GM12878 (cell line): ENCODE measurements at regions not wholly inside any gene's neighbourhood (a gene's known extent, or its start where the extent isn't known, plus 50 kb on each side); places are given as distances from the start of the nearest gene placed in this dataset.

Experiments
- ATAC-seq: fragments of 200-7000 bp; cut with Tn5 transposase; 3 replicates; pipeline ENCODE4 v1.9.1; 2020; ENCODE audit warnings: mild to moderate bottlenecking, moderate library complexity
- BruUV-seq: library from RNA; stranded (reverse); fragments of 400-500 nt; replicated peaks from 2 replicates; lab custom pipeline; 2021; lab: Mats Ljungman, UMichigan
- CTCF ChIA-PET: fragments of 300-600 bp; sonication (Branson Sonifier 250); formaldehyde crosslinking; extraction: SDS; loops from one replicate; lab custom pipeline; 2021; ENCODE audit warnings: inconsistent platforms; lab: Yijun Ruan, JAX
- POLR2A ChIA-PET: fragments of 350-600 bp; formaldehyde crosslinking; extraction: SDS; loops from one replicate; lab custom pipeline; 2021; ENCODE audit warnings: inconsistent platforms; lab: Charles Lee
- RAD21 ChIA-PET: fragments of 300-600 bp; sonication (Branson Sonifier 250); formaldehyde crosslinking; loops from one replicate; lab custom pipeline; 2023; ENCODE audit warnings: antibody characterized with exemption; ENCODE audit not compliant: unreplicated experiment; lab: Charles Lee
- SMC1A ChIA-PET: fragments of 300-600 bp; sonication (Branson Sonifier 250); formaldehyde crosslinking; loops from one replicate; lab custom pipeline; 2023; ENCODE audit not compliant: unreplicated experiment, uncharacterized antibody; lab: Charles Lee
- DNase-seq: peaks from one replicate; pipeline ENCODE4 v3.0.0-alpha.2; 2011; ENCODE audit warnings: low read depth, low spot score
- FAIRE-seq: peaks from 3 replicates; lab custom pipeline; 2011; peaks lifted over from hg19 to GRCh38; lab: Jason Lieb, UNC
- H2AFZ ChIP-seq: 2 replicates; pipeline ENCODE4 v1.6.0; 2011; ENCODE audit warnings: low read depth, low read length, control low read depth; ENCODE audit not compliant: control insufficient read depth
- H3K27ac ChIP-seq: 2 replicates; pipeline ENCODE4 v1.5.1; 2011; ENCODE audit warnings: control low read depth; ENCODE audit not compliant: control insufficient read depth, insufficient read depth
- H3K27me3 ChIP-seq, 2 experiments: replicated peaks in 1 of 2; 2 replicates each; pipeline versions ENCODE4 v1.6.0 to v1.6.1; 2011; ENCODE audit warnings: low read length in 1 of 2; ENCODE audit not compliant: control insufficient read depth in 2 of 2, insufficient read depth in 2 of 2
- H3K36me3 ChIP-seq, 2 experiments: 2 replicates each; pipeline ENCODE4 v1.5.1; 2011; ENCODE audit warnings: low read length in 1 of 2; ENCODE audit not compliant: control insufficient read depth in 2 of 2, insufficient read depth in 2 of 2
- H3K4me1 ChIP-seq: 2 replicates; pipeline ENCODE4 v1.6.1; 2011; ENCODE audit warnings: mild to moderate bottlenecking, low read length, moderate library complexity, mixed read lengths; ENCODE audit not compliant: control insufficient read depth, insufficient read depth
- H3K4me2 ChIP-seq: 2 replicates; pipeline ENCODE4 v1.6.0; 2011; ENCODE audit warnings: control low read depth; ENCODE audit not compliant: control insufficient read depth, insufficient read depth
- H3K4me3 ChIP-seq: fragments of 200-600 bp; sonication (generic); 2 replicates; pipeline ENCODE4 v1.5.1; 2016
- H3K79me2 ChIP-seq: 2 replicates; pipeline ENCODE4 v1.6.0; 2011; ENCODE audit warnings: low read length; ENCODE audit not compliant: control insufficient read depth, insufficient read depth
- H3K9ac ChIP-seq: 2 replicates; pipeline ENCODE4 v1.8.0; 2011; ENCODE audit warnings: low read length, control low read depth, mixed read lengths; ENCODE audit not compliant: control insufficient read depth, insufficient read depth
- H3K9me3 ChIP-seq: replicated peaks from 3 replicates; pipeline ENCODE4 v1.5.1; 2011; ENCODE audit warnings: mild to moderate bottlenecking, low read length; ENCODE audit not compliant: control insufficient read depth, insufficient read depth
- H4K20me1 ChIP-seq: 2 replicates; pipeline ENCODE4 v1.6.0; 2011; ENCODE audit not compliant: control insufficient read depth, insufficient read depth
- CEBPZ ChIP-seq: fragments of 150-350 bp; IDR thresholded peaks from 2 replicates; pipeline ENCODE4 v1.6.1; 2016; ENCODE audit warnings: low read depth, low read length
- WGBS: methylation state at CpG from one replicate; pipeline ENCODE4 v1.1.6; 2016; ENCODE audit warnings: low lambda C conversion rate; ENCODE audit not compliant: insufficient replicate concordance, insufficient coverage; ENCODE audit errors: missing lambda C conversion rate; 5-methylcytosine and 5-hydroxymethylcytosine counted together
- in situ Hi-C: fragments of 300-500 bp; cut with MboI; formaldehyde crosslinking; loops from 9 replicates; pipeline ENCODE4 v1.14.3; 2018; ENCODE audit warnings: mixed read lengths
- intact Hi-C: fragments of 100-400 bp; cut with micrococcal nuclease; formaldehyde crosslinking; loops from one replicate; pipeline ENCODE4 v1.14.2; 2022; ENCODE audit not compliant: unreplicated experiment

- POLR2A ChIA-PET = interaction anchor here (0.6 kb wide), 1 partner anchor 328 kb away, joined by 5 read pairs; no protein-coding TSS in a partner anchor
- BruUV-seq = no TSS peak
Measured at GRCh38 chr2:10196110-10196892, 73.8 kb downstream of the RRM2 start.

More at GRCh38 chr2:10196110-10196892, 73.8 kb downstream of the RRM2 start:
- Histone ChIP-seq H3K9me3 (no peaks in the 10 kb centered on the region), H3K4me1 (no peaks in the 10 kb centered on the region), H3K36me3 (peaks cover 0 to 6% of the 10 kb centered on the region in 2 experiments; a peak in 2 of 4 replicates), H3K4me3 (no peak overlapping the region), H4K20me1 (no peaks in the 10 kb centered on the region), H3K4me2 (no peak overlapping the region), H3K27me3 (no peaks in the 10 kb centered on the region)
- in situ Hi-C loops (no loop called here), intact Hi-C loops (no loop called here)
- no peak for ATAC-seq
- DNase-seq = no peak
- FAIRE-seq = no peak
- no peak for TF ChIP-seq CEBPZ
- TF ChIP-seq, all 136 proteins: peak for 0
- H3K9ac ChIP-seq = no peak overlapping the region
- ChIA-PET CTCF (no interaction called here), RAD21 (no interaction called here), SMC1A (interaction anchor here (0.6 kb wide), 1 partner anchor 431 kb away, joined by 3 read pairs; no protein-coding TSS in a partner anchor)
- no peaks in the 10 kb centered on the region for H3K79me2 ChIP-seq
- no peak overlapping the region for H3K27ac ChIP-seq
- no peak overlapping the region for H2AFZ ChIP-seq
- 86% methylated on average over 19 of the region's 22 CpGs for WGBS
